Activated CD8-positive, alpha-beta memory T cell treated with anti-CD3 and anti-CD28 coated beads, Interleukin-2, amount 50 U/mL, for 24 hours (primary cell): ENCODE measurements at regions not wholly inside any gene's neighbourhood (a gene's known extent, or its start where the extent isn't known, plus 50 kb on each side); places are given as distances from the start of the nearest gene placed in this dataset.

Experiments used
- DNase-seq: peaks from one replicate; pipeline ENCODE4 v3.0.0-alpha.2; 2020; ENCODE audit errors: extremely low read depth

DNA sequence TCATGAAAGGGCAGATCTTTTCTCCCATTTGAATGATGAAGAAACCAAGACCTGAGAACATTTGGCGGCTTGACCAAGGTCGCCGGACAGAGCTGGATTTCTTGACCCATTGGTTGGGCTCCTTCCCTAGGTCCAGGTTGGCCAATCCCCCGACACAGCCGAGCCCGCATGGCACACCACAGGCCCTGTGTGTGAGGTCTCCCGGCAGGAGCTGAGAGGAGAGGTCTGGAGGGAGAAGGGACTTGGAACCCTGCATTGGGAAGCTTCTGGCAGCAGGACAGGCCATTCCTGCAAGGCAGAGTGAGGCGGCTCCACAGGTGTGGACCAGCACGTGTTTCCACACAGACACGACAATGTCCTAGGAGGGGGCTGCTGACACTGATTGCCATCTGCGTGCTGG lies 98.6 kb upstream of the THY1 start:
- no peak for DNase-seq

DNA sequence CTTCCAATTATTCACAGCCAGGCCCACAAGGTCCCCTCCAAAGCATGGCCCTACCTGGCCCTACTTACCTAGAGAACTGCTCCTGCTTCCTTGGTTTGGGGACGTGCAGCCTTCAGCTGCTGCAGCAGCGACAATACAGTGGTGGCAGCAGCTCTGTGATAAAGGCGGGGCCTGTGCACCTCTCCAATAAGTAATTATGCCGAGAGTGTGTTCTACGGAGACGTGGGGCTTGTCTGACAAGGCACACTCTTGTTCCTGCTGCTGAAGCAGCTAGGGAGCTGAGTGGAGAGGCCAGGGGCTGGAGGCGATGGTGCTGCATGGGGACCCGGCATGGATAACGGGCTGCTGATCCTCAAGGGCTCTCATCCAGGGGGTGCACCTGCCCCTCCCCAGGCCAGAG lies 98.0 kb upstream of the THY1 start:
- DNase-seq: no peak

DNA sequence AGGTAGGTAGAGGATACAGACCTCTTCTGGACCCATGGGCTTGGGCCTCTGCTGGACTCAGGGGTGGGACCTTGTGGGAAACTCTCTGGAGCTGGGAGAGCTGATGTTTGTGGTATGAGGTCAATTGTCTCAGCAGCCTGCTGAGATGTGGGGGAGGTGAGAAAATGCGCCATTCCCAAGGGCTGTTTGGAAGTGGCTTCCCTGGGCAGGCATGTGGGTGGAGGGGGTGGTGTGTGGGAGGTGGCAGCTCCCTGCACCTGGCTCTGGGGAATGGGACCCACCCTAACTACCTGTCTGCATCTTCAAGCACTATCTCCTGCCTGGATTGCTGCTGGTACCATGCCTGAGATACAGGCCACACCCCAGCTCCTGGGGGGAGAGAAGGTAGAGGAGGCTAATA lies 97.4 kb upstream of the THY1 start:
- no peak for DNase-seq

DNA sequence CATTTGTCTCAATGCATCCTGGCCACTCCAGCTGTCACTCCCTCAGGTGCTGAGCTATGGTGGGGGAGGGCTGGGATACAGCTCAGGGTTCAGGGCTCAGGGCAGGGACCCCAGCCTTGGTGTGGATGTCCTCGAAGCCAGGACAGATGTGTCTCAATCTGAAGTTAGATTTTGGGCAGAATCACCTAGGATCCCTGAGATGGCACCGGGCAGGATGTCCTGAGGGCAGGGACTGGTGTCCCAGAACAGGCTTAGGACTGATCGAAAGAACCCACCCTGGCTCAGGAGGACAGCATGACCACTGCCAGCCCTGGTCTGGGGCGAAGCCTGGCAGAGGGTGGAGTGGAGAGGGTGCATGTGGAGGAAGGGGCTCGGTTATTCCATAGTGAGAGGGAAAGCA lies 96.8 kb upstream of the THY1 start:
- DNase-seq: no peak

DNA sequence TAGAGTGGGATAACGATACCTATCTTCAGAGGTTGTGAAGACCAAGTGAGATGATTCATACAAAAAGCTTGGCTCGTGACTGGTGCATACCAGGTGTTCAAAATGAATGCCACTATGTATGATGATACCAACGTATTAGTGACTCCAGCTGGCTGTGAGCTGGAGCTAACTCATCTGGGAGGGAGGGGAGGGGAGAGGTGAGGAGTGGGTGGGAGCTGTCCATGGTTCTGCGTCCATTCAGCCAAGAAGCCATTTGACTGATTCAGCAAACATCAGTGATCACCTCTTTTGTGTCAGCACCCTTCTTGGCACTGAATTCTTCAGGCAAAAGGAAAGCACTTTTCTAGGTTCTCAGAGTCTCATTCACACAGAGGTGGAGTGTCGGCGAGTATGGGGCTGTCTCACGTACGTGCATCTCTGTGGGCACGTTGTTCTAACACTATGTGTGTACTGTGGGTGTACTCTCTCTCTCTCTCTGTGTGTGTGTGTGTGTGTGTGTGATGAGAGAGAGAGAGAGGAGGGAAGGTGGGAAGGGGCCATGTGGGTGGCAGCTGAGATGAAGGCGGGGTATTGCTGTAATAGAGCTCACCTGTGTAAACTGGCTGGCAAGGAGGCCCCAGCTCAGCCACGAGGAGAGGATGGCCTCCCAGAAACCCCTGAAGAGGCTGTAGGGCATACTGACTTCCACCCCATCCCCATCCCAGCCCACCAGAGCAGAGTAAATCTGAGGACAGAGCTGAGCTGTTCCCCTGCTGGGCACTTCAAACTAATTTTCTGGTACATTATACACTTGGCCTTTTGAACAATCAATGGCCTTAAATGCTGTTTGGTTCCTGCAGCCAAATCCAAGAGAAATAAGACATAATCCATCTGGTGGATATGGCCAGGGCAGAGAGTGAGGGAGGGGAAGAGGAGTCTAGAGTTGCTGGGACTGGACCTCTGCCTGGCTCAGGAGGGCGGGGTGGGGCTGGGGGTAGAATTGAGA lies 96.1 kb upstream of the THY1 start:
- DNase-seq: no peak

DNA sequence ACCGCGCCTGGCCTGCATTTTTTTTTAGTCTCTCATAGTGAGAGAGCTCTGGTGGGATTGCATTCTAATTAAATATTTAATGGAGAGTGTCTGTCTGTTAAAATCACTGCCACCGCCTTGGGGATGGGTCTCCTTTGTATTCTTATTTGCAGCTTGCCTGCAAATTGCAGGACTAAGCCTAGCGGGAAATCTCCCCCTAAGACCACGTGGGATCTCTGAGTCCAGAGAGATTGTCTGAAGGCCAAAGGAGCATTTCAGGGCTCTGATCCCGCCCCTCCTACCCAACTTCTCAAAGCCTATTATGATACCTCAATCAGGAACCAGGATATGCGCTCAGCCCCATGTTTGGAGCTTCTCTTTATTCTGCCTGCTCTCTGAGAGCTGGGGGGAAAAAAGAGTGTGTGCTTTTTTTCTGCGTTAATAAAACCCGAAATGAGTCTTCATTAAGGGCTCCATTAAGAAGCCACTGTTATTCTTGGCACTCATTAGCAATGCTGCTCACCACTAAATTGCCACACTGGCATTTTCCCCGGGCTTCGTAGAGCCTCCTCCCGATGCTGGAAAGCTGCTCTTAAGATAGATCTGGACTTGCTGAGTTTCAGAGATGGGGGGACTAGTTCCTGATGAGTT lies 92.9 kb upstream of the THY1 start:
- no peak for DNase-seq

DNA sequence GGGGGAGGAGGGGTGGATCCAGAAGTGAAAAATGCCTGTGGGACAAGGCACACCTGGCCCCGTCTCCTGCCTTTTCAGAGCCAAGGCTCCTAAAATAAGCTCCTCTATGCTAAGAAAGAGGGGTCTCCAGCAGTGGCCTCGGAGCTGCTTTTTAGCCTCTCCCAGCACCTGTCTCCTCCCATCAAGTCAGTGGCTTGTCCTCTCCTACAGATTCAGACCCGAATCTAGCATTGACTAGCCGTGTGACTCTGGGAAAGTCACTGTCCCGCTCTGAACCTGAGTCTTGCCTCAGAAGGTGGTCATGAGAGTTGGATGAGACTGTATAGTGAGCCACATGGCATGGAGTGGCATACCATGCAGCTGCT lies 90.8 kb upstream of the THY1 start:
- no peak for DNase-seq

DNA sequence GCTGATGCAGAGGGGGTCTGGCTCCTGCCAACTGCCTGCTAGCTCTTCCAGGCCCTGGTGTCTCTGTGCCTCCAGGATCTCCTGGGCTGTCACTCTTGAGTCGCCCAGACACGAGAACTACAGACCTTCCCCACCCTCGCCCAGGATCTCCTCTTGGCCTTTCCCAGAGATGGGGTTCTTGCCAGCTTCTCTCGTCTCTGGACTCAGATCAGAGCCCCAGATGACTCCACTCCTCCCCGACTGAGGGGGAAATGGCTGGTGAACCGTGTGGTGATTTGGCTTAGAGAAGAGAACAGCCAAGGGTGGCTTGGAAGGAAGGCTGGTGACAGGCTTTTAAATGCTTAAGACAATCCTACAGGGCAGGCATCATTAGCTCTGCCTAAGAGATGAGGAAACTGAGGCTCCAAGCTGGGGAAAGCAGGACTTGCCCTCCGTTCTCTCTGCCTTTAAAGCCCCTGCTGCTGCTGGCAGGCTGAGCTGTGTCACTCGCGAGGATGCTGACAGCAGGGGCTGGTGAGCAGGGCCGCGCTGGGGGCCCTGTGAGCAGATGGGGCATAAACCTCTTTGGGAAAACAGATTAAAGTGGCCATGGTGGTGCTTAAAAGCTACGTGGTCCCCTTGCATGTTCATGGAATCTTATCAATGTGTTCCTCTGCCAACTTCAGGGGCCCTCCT lies 90.3 kb upstream of the THY1 start:
- DNase-seq: no peak

DNA sequence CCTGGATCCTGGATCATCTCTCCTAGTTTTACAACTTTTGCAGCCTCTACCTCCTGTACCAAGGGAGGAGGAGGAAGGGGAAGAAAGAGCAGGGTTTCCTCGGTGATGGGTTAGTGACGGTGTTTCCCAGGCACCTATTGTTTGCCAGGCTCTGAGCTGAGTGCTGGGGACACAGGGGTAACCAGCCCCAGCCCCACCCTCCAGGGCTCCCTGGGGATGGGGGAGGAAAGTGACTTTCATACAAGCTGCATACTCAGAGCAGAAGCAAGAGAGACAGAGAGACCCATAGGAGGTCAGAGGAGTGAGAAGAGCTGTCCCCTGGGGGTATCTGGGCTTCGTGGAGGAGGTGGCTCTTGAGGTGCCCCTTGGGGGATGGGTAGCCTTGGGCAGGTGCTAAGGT lies 89.4 kb upstream of the THY1 start:
- no peak for DNase-seq

DNA sequence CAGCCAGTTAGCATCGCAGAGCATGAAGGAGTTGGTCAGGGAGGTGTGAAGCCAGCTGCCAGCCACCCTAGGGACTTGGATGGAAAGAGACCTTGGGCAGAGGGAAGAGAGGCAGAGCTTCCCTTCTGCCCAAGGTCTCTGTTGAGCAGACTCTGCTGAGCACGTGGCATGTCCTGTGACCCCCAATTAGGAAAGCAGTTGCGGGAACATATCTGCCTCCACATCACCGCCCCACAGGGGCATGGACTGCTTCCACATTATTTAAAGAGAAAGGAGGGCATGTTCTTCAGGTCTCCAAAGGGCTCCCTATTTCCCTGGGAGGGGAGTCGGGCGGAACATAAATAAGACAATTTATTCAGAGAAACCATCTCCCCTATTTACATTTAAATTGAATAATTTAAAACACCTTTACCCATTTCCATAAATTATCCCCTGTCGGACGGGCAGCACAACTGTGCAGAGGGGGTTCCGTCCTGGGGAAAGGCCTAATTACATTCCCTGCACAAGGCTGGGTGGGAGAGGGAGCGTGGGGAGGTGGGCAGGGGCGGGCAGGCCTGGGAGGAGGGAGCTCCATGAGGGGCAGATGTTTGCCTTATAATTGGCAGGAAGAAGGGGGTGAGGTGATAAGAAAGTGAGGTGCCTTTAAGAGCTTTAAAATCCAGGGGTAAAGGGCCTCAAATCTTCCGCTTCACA lies 88.8 kb upstream of the THY1 start:
- no peak for DNase-seq

DNA sequence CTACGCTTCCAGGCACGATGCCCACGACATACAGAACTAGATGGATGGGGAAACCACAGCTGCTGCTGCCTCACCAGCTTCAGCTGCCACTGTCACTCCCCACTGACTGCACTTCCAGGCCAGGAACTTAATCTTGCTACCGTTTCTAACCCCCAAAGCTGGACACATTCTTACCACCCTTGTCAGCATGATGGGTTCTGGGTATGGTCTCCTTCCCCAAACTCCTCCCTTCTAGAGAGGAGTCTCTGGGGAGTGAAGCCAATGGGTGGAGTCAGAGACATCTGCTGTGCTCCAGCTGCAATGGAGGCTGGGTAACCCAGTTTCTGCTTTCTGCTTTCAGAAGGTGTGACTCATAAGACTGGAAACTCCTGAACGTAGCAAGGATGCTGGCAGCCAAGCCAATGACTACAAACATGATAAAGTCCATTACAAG lies 87.0 kb upstream of the THY1 start:
- DNase-seq: no peak

DNA sequence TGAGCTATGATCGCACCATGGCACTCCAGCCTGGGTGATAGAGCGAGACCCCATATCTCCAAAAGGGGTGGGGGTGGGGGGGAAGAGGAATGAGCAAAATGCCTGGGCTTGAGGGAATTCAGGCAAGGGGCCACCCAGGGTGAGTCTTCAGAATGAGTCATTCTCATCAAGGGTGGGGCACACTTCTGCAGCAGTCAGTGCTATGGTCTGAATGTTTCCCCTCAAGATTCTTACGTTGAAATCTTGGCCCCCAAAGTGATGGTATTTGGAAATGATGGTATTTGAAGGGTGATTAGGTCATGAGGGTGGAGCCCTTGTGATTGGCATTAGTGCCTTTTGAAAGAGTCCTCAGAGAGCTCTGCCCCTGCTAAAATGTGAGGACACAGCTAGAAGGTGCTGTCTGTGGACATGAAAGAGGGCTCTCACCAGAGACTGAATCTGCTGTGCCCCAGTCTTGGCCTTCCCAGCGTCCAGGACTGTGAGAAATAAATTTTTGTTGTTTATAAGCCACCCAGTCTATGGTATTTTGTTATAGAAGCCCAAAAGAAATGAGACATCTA lies 86.4 kb upstream of the THY1 start:
- DNase-seq: no peak

DNA sequence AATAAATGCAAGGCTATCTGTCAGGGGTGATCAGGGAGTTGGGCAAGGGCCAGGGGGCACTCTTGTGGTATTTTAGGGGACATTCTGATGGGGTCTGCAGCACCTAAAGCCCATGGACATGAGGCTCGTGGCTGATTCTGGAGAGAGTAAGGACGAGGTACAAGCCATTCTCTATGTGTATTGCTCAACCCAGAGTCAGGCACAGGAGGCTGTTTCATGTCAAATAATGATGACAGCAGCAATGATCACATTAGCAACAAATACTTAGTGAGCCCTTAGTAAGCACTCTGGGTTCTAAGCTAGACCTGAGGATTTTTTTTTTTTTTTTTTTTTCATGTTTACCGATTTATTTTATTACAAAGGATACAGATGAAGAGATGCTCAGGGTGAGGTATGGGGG lies 83.5 kb upstream of the THY1 start:
- no peak for DNase-seq

DNA sequence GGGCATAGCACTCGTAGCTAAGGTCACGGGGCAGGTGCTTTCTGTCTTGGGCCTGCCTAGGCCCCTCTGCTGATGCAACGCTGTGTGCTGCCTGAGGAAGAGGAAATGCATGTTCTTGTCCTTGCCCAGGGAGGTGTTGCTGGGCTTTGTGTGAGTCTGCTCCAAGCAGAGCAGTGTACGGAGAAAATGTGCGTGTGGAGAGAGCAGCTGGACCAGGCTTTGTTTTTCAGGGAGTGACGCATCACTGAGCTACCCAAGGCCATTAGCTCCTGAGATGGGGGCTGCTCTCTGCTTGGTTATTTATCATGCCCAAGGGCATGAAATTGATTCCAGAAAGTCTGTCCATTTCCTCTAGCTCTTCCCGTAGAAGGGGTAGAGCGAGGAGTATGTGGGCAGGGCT lies 82.9 kb upstream of the THY1 start:
- no peak for DNase-seq

DNA sequence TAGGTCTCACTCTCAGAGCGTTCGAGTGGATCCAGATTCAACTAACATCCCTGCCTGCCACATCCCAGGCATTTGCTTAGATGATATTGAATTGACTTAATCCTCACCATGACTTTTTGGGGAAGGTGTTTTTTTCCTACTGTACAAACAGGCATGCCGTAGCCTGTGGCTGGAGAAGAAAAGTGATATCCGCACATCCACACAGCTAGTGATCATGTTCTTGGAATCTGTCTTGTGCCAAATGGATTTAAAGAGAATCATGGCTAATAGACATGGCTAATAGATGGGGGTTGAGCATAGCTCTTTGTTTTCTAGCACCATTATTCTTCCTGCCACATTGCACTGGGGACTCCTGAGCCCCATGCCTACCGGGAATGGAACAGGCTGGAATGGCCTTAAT lies 82.1 kb upstream of the THY1 start:
- no peak for DNase-seq

DNA sequence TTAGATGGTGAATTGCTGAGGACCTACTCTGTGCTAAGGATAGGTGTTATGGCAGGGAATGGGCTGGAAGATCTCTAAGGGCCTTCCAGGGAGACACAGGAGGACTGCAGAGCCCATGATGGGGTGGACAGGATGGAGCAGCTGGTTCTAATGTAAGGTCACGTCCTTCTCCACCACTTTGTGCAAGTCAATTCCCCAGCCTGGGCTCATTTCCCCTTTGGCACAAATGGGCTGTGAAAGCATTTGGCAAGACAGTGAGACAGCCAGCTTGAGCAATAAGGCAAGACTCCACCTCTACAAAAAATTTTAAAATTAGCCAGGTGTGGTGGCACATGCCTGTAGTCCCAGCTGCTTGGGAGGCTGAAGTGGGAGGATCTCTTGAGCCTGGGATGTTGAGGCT lies 81.4 kb upstream of the THY1 start:
- DNase-seq: no peak

DNA sequence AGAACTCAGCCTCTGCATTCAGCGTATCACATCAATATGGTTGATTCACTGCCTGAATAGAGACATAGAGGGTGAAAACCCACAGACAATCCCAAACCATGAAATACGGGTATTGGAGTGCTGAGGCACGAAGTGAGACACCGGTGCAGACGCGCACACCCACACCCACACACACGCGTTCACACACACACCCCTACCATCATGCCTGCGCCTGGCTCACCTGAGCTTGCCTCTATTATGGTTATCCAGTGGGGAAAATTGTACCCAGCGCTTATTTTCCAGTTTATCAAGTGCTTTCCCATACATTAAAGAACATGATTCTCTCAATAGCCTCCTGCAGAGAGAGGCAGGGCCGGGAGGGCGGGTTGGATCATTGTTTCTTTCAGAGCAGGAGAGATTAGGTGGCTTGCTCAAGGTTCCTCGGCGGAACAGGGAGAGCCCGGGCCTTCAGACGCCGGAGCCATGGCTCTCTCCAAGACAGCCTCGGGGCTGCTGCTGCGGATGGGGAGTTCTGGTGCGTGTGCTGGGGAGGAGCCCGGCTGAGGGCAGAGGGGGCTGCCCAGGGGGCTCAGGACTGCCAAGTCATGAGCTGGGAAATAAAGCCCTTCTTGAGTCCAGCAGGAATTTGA lies 78.9 kb upstream of the THY1 start:
- DNase-seq: no peak

DNA sequence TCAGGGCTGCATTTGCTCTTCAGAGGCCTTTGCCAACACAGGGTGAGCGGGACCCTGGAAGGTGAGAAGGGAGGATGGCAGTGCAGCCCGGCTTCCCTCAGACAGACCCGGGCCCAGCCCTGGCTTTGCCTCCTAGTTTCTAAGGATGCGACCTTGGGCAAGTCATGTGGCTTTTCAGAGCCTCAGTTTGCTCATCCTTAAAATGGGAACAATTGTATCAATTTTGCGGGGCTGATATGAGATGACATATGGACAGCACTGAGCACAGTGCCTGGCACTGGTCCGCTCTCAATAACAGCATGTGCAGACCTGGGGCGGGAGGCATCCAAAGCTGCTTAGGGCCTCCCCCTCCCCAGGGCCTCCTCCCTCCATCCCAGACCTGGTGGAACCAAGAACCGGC lies 74.7 kb upstream of the THY1 start:
- no peak for DNase-seq

DNA sequence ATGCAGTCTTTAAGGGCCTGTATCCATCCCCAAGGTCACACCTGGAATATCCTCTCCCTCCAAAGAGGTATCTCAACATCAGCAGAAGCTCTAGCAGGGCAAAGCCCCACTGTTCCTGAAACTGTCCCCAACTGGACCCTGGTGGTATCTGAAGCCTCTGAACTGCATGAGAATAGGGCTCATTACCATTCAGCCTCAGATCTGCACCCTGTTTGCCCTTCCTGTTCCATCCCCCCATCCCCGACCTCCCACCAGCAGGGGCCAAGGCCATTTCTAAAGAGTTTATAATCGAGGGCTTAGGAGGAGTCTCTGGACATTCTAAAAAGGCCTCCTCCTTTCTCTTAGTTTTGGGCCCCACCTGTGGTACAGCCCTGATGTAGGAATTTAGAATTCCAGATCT lies 74.0 kb upstream of the THY1 start:
- DNase-seq: no peak

DNA sequence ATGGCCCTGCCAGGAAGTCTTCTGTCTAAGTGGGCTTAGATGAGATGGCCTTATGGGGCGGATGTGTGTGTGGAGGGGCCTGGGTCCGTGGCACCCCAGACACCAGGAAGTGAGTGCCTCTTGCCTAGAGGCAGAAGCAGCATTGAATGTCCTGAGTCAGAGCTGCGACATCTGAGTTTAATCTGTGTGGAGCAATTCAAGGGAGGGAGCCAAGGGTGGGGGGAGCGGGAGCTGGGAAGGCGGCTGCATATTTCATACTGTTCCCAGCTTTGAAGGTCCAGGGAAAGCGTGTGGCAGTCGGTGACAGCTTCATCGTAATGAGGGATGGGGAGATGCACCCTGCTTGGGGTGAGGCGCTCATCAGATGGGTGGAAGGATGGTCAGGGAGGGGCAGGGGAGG lies 73.5 kb upstream of the THY1 start:
- no peak for DNase-seq

DNA sequence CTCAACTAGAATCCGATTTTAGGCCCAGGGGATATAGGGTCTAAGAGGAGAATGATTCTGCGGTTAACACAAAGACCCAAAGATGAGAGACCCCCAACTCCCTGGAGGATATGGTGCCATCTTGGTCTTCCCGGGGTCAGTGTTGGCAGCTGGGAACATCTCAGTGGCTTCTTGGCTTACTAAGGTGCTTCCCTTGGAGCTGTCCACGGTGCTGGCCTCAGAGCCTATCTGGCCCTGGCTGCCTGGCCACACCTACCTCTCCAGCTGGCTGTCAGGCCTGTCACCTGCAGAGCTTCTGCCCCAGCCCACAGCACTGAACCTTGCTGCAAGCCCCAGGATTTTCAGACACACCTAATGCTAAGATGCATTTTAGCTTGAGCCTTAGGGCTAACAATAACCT lies 70.7 kb upstream of the THY1 start:
- no peak for DNase-seq
